ENCODE measurements at regions not wholly inside any gene's neighbourhood (a gene's known extent, or its start where the extent isn't known, plus 50 kb on each side); places are given as distances from the start of the nearest gene placed in this dataset.

DNA sequence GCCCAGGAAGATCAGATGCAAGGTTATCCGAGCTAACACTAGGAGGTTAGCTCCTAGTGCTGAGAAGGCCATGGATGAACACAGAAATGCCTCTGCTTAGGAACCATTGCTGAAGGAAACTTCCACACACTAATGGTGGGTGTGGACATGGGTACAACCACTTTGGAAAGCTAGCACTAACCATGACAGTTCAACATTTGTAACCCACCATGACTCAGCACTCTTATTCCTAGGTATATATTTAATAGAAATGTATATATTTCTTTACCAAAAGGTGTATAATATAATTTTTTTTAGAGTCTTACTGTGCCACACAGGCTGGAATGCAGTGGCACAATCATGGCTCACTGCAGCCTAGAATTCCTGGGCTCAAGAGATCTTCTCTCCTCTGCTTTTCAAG lies 85.3 kb upstream of the BTBD3 start:
- DNase-seq (ENCODE audit: low read depth), result no peak

DNA sequence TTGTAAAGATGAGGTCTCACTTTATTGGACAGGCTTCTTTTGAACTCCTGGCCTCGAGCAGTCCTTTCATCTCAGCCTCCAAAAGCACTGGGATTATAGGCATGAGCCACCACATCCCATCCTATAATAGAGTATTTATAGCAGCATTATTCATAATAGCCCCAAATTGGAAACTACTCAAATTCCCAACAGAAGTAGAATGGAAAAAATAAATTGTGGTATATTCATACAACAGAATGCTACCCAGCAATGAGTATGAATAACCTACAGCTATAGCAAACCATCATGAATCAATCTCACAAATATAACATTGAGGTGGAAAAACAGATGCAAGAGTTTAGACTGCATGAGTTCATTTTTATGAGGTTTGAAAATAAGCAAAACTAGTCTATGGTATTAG lies 84.8 kb upstream of the BTBD3 start:
- DNase-seq (ENCODE audit: low read depth), result no peak

DNA sequence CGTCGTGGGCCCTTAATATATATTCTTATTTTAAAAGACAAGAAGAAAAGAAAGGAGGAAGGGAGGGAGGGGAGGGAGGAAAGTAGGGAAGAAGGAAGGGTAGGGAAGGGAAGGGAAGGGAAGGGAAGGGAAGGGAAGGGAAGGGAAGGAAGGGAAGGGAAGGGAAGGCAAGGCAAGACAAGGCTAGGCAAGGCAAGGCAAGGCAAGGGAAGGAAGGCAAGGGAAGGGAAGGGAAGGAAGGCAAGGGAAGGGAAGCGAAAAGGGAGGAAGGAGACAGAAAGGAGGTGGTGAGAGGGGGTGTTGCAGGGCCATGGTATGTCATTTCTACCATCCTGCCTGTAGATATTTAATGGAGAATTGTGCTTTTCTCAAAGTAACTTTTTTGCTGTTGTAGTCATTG lies 83.9 kb upstream of the BTBD3 start:
- DNase-seq (ENCODE audit: low read depth), result no peak

DNA sequence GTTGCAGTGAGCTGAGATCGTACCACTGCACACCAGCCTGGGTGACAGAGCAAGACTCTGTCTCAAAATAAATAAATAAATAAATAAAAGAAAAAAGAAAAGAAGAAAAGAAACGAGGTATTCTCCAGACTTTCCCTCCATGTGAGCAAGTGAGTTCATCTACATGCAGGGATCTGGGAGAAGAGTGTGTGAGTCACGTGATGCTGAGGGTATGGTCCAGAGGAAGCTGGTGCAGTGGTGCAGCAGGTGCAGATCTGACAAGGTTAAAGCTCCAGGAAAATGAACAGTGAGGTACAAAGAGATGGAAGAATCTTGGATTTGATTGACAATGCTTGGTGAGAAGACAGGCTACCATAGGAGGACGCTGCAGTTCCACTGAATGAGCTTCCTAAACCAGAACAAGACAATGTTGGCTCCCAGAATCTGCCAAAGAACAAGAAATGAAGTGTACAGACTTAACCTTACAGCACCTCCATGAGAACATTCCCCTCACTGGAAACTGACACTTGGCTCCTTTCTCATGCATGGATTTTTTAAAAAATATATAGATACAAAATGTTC lies 79.5 kb upstream of the BTBD3 start:
- DNase-seq (ENCODE audit: low read depth), result no peak

DNA sequence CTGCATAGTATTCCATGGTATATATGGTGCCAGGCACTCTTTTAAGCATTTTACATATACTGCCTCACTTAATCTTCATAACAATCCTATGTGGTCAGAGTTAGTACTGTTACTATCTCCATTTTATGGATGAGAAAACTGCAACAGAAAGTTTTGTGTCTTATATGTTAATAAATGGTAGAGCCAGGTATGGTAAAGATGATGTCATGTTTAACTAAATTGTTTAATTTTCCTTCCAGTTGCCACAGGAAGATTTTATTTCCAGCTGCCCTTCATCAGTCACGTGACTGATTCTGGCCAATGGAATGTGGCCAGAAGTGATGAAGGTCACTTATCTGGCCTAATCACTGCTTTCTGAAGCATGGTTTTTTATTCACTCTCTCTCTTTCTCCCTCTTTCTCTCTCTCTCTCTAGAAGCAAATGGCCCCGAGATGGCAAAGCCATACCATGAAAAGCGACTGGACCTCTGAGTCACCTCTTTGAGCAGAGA lies 75.7 kb upstream of the BTBD3 start:
- DNase-seq (ENCODE audit: low read depth), result no peak

DNA sequence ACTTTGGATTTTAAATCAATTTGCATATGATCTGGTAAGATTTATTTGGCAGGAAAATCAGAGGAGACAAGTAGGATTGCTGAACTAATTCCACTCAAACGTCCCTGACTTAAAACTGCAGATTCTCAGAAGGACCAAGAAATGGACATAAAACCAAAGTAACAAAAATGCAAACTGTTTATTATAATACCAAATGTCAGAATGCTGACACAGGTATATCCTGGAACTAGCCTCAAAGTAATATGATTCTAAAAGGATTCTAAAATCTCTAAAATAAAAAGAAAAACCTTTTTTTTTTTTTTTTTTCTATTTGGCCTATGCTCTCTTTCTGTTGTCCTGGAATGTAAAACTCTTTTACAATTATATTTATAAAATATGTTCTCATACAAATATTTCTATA lies 74.4 kb upstream of the BTBD3 start:
- no peak for DNase-seq (ENCODE audit: low read depth)

DNA sequence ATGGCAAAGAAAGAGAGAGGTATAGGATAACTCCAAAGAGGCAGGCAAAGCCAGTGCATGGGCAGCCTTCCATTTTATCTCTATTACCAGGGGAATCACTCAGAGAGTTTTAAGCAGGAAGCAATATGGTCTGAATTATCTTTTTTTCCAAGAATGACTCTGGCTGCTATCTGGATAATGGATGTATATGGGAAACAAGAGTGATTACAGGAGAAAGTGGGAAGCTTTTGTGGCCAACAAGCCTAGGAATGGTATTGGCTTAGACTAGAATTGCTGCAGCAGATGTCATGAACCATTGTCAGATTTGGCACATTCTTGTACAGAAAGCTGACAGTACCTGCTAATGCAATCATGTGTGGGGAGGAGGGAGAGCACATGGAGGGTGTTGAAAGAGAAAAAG lies 73.0 kb upstream of the BTBD3 start:
- no peak for DNase-seq (ENCODE audit: low read depth)

DNA sequence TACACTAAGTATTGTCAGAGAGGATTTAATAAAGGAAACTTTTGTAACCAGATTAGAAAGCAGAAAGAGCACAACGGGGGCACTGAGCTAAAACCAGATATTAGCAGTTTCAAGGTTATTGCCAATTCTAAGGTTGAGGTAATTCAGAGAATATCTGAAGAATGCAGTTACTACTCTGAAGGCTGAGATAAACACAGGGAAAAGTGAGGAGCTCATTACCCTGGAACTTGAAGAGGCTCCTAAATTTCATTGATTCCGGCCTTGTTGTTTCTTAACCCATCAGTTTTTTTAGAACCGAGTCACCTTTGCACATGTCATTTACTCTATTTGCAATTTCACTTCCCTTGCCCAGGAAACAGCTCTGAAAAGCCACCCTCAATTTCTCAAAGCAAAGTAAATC lies 72.4 kb upstream of the BTBD3 start:
- peak; percentile 39 for DNase-seq (ENCODE audit: low read depth)

DNA sequence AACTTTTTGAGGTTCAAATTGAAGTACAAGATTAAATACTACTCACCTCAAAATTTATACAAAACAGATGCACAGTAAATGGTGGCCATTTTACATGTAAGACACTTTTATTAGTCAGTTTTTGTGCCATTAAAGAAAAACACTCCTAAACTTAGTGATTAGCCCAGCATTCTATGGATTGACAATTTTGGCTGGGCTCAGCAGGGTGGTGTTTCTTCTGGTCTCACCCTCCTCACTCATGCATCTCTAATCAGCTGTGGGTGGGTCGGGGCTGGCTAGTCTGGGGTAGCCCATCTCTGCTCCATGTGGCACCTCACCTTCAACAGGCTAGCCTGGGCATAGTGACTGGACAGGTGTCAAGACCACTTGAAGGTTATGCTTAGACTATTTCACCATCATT lies 71.6 kb upstream of the BTBD3 start:
- no peak for DNase-seq (ENCODE audit: low read depth)

DNA sequence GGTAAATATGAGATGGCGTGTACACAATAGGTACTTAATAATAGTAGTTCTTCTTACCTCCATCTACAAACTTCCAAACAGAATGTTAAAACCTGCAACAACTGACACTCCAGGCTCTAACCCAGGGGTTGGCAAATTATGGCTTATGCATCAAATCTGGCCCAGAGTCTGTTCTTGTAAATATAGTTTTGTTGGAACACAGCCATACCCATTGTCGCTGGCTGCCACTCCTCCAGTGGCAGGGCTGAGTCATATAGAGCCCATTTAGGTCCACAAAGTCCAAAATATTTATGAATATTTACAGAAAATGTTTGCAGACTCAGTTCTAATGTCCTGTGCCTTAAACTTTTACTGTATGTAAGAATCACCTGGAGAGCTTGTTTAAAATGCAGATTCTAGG lies 69.9 kb upstream of the BTBD3 start:
- no peak for DNase-seq (ENCODE audit: low read depth)

DNA sequence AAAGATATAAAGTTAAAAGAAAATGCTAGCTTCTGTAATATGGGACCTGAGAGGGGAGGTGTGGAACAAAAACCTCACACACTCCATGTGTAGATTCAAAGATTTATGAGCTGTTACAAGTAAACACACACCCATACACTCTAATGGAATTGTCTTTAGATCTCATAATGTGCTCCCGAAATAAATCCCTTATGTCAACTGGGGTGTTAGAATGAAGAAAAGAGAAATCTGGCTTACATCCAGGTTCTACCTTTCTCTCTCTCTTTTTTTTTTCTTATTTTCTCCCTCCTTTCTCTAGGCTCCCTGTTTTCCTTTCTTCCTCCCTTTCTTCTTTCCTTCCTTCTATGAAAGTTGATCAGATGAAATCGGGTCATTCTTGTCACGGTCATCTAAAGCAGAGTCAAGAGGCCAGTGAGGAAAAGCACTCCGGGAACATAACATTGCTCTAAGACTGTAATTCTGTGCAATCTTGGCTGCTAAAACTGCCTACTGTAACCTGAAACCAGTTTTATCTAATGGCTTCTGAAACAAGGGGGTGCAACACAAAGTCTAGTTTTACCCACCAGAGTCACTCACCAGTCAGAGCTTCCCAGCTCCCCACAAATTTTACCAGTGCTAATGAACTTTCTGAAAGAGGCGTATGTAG lies 68.3 kb upstream of the BTBD3 start:
- DNase-seq (ENCODE audit: low read depth), result no peak

DNA sequence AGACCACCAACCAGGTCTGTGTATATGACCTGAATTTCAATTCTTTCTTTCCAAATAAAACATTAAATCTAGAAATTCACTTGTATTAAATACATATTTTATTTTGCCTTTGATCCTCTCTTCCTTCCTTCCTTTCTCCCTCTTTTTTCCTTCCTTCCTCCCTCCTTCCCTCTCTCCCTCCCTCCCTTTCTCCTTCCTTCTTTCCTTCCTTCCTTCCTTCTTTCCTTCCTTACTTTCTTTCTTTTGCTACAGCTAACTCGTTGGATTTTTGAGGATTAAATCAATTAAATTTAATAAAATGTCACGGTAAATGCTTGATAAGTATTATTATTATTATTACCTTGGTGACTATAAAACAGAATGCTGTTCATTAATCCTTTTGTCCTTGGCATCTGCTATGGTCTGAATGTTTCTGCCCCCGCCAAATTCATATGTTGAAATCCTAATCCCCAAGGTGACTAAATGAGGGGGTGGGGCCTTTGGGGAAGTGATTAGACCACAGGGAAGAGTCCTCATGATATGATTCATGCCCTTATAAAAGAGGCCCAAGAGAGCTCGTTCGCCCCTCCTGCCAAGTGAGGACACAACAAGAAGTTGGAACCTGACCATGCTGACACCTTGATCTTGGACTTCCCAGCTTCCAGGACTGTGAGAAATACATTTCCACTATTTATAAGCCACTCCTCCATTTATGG lies 67.6 kb upstream of the BTBD3 start:
- peak; percentile 74 for DNase-seq (ENCODE audit: low read depth)

DNA sequence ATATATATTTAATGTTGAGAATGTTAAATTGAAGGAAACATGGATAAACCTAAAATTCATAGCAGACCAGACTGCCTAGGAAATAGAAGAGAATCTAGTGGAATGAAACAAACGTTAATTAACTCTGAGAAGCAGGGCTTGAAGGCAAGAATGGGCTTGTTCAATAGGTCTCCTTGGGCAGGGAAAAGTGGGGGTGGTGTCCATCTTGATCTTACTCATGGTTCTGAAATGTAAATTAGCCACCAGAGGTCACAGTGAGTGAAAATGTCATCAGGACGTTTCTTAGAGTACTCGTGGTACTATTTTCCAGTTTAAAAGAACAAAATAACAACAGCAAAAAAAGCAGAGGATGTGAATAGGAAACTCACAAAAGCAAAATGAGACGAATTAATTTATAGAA lies 66.8 kb upstream of the BTBD3 start:
- peak; percentile 73 for DNase-seq (ENCODE audit: low read depth)

DNA sequence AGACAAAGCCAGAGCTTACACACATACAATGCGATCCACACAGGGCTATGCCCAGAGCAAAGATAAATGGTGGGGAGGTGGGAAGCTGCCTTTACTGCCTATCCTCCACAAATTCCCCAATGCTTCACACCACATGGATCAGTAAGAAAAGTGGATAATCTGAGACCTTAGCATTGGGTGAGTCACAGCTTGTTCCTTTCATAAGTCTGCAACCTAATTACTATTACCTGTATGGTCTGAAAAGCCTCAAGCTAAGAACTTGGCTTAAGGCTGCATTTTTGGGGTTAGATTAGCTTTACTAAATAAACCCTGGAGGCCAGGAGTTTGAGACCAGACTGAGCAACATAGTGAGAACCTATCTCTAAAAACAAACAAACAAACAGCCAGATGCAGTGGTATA lies 66.0 kb upstream of the BTBD3 start:
- no peak for DNase-seq (ENCODE audit: low read depth)

DNA sequence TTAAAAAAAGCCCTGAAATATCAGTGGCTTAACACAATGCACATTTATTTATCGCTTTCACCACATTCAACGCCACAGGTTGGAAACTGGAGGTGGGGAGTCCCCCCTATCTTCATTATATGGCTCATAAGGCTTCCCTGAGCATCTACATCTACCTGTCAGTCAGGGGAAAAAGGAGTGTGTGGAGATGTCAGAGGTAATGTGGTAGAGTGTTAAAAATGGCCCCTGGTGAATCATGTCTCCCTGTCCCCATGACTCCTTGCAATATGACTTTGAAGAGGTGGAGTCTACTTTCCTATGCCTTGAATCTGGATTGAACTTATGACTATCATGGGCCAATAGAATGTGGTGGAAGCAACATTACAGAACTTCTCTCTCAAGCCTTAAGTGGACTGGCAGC lies 65.5 kb upstream of the BTBD3 start:
- no peak for DNase-seq (ENCODE audit: low read depth)

DNA sequence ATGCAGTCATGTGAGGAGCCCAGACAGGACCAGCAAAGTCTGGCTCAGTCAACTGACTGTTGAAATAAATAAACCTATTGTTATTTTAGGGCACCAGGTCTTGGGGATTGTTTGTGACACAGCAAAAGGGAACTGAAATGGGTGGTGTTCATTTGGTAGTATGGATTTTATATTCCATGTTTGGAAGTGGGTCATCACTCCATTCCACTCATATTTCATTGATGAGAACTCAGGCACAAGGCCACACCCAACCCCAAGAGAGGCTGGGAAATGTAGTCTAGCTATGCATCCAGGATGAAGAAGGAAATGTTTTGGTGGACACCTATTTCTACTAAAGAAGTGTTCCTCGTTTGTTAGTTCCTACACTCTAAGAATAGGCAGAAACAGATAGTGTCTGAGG lies 64.9 kb upstream of the BTBD3 start:
- peak; percentile 61 for DNase-seq (ENCODE audit: low read depth)

DNA sequence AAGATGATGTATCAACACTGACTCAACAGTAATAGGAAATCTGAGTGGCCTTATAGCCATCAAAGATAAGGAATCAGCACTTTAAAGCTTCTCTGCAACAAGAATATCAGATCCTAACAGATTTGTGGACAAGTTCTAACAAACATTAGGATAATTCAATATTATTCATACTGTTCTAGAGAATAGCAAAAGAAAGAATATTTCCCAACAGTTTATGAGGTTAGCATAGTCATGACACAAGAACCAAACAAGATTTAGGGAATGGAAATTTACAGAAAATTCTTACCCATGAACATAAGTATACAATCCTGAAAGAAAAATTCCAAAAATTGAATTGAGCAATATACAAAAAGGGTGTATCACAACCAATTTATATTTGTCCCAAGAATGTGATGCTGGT lies 64.3 kb upstream of the BTBD3 start:
- DNase-seq (ENCODE audit: low read depth), result no peak

DNA sequence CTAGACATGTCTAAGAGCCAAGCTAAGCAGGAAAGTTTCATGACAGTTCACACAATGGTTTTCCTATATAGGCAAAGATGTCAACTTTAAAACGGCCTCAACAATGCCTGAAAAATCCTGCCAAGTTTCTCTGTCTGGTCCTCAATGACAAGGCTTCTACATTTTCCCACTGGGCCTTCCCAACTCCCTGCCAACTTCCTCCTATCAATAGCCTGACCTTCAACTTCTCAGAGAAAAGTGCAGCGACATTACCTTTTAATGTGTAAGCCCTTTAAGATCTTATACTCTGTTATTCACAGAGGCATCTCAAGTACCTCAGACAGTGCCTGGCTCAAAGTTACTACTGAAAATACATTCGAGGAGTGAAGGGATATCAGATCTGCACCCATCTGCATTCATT lies 56.2 kb upstream of the BTBD3 start:
- no peak for DNase-seq (ENCODE audit: low read depth)

DNA sequence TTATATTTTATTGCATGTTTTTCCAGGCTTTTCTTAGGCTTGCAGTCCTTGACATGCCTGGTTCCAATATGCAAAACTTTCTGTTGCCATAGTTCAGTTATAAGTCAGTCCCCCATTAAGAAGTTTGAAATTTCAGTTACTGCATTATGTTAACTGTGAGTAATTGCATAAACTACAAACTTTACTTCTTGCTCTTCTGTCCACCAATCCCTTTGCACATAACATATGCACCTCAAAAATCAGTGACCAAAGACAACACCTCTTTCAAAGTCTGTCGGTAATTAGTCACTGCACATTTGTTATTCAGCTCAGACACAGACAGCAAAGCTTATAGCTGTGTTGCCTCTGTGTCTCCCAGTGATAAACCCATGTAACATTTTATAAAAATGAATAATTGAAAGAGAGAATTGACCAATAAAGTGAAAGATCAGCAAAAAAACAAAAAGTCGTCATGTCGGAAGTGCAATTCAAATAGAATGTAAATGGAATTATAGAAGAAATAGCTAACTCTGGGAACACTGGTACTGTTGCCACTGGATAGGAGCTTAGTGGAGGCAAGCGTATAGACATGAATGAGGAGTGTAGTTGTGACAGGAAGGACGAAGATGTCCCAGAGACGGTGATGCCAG lies 50.3 kb upstream of the BTBD3 start:
- DNase-seq (ENCODE audit: low read depth), result no peak

Data from HS-5 (cell line).